KMS-11 (cell line): ENCODE measurements at regions not wholly inside any gene's neighbourhood (a gene's known extent, or its start where the extent isn't known, plus 50 kb on each side); places are given as distances from the start of the nearest gene placed in this dataset.

Source experiments
- H2AFZ ChIP-seq: fragments of 200-600 bp; sonication (generic); 2 replicates; pipeline ENCODE4 v1.6.1; 2016; ENCODE audit warnings: antibody characterized with exemption, mixed run types, low read depth
- H3K27ac ChIP-seq: fragments of 200-600 bp; sonication (generic); 2 replicates; pipeline ENCODE4 v1.6.1; 2016; ENCODE audit warnings: mild to moderate bottlenecking, mixed run types
- H3K27me3 ChIP-seq: fragments of 200-600 bp; sonication (generic); 2 replicates; pipeline ENCODE4 v1.6.1; 2017; ENCODE audit warnings: mild to moderate bottlenecking, low read depth, mixed run types, moderate library complexity; ENCODE audit not compliant: insufficient read depth
- H3K36me3 ChIP-seq: fragments of 200-600 bp; sonication (generic); 2 replicates; pipeline ENCODE4 v1.6.1; 2017; ENCODE audit warnings: mild to moderate bottlenecking, mixed run types; ENCODE audit not compliant: insufficient read depth
- H3K4me1 ChIP-seq: fragments of 200-600 bp; sonication (generic); 2 replicates; pipeline ENCODE4 v1.6.1; 2016; ENCODE audit warnings: mild to moderate bottlenecking, low read depth, mixed run types; ENCODE audit not compliant: poor library complexity, severe bottlenecking
- H3K4me2 ChIP-seq: fragments of 200-600 bp; sonication (generic); 2 replicates; pipeline ENCODE4 v1.7.0; 2016; ENCODE audit warnings: mild to moderate bottlenecking, mixed run types
- H3K4me3 ChIP-seq: fragments of 200-600 bp; sonication (generic); IDR thresholded peaks from 2 replicates; pipeline ENCODE4 v1.6.1; 2017; ENCODE audit warnings: low read depth, low read length, mixed read lengths; ENCODE audit not compliant: insufficient read depth
- H3K79me2 ChIP-seq: fragments of 200-600 bp; sonication (generic); 2 replicates; pipeline ENCODE4 v1.6.1; 2016; ENCODE audit warnings: low read depth, mixed run types; ENCODE audit not compliant: insufficient read depth
- H3K9ac ChIP-seq: fragments of 200-600 bp; sonication (generic); 2 replicates; pipeline ENCODE4 v1.6.1; 2016; ENCODE audit warnings: mild to moderate bottlenecking, mixed run types
- H4K20me1 ChIP-seq: fragments of 200-600 bp; sonication (generic); 2 replicates; pipeline ENCODE4 v1.6.1; 2016; ENCODE audit warnings: mild to moderate bottlenecking, mixed run types; ENCODE audit not compliant: insufficient read depth
- CTCF ChIP-seq: fragments of 200-600 bp; sonication (generic); conservative IDR thresholded peaks from 2 replicates; pipeline ENCODE4 v1.6.1; 2017; ENCODE audit warnings: low read depth, mild to moderate bottlenecking, antibody characterized with exemption, low read length, moderate library complexity, mixed read lengths

DNA sequence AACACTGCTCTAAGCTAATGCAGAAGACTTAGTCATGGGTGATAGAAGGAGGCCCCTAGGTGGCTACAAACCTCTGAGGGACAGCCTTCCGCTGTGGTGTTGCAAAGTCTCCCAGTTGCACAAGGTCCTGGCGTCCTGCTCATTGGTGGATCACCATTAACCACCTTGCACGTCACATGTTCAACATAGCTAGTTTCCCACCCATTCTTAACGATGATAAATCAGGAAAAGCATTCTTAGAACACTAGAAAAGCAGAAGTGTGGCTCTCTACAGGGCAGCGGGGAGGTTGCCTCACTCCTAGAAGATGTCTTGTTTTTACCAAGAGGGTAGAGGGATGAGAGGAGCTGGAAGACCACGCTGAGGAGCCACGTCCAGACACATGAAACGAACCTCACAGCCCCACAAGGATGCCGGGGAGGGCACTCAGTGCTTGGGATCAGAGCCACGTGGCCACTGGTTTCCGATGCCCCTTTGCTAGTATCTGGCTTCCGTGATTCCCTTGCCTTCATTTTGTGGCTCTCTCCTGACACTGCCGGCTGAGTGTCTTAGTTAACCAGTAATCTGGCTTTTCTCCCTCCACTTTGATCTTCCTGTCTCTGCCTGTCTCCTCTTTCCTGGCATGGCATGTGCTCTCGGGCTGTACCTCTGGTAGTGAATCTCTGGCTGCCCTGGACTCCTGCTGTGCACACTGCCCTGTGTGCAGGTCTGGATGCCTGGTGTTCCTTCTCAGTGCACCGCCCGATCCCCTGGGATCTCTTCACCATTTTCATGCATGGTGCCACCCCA lies 91.4 kb upstream of the NEDD9 start:
- Histone ChIP-seq H3K27ac (no peak overlapping the region), H3K27me3 (no peaks in the 10 kb centered on the region), H3K4me3 (no peak overlapping the region), H3K36me3 (no peaks in the 10 kb centered on the region), H3K9ac (no peak overlapping the region), H4K20me1 (no peaks in the 10 kb centered on the region), H3K79me2 (no peaks in the 10 kb centered on the region), H3K4me2 (no peak overlapping the region), H3K4me1 (no peaks in the 10 kb centered on the region), H2AFZ (no peak overlapping the region)
- TF ChIP-seq CTCF: no peak

DNA sequence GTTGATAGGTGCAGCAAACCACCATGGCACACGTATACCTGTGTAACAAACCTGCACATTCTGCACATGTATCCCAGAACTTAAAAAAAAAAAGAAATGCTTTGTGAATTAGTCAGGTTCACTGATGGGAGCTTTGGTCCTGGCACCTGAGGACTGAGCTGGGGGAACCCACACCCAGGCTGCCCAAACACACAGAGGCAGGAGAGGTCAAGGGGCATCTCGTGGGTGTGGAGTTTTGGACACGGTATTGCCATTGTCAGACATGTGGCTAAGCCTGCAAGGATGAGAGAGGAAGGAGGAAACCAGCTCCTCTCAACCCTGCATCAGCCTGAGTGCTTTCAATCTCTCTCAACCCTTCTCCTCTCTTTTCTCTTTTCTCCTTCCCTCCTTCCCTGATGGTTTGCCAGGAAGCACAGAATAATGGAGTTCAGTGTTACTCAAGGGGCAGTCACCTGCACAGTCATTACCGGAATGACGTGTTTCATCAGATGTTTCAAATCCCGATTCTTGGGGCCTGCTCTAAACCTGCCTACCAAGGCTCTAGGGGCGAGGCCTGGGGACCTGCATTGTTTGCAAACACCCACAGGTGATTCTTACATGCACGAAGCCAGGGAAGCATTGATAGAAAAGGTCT lies 89.9 kb upstream of the NEDD9 start:
- Histone ChIP-seq H3K4me3 (no peak overlapping the region), H3K4me2 (no peak overlapping the region), H3K27ac (no peak overlapping the region), H4K20me1 (no peaks in the 10 kb centered on the region), H2AFZ (no peak overlapping the region), H3K27me3 (no peaks in the 10 kb centered on the region), H3K9ac (no peak overlapping the region), H3K36me3 (no peaks in the 10 kb centered on the region), H3K4me1 (no peaks in the 10 kb centered on the region), H3K79me2 (no peaks in the 10 kb centered on the region)
- TF ChIP-seq CTCF: no peak

GRCh38 chr6:11320914-11321597 lies 88.6 kb upstream of the NEDD9 start:
- no peak for TF ChIP-seq CTCF
- Histone ChIP-seq H3K79me2 (no peaks in the 10 kb centered on the region), H3K27me3 (no peaks in the 10 kb centered on the region), H4K20me1 (no peaks in the 10 kb centered on the region), H3K4me1 (no peaks in the 10 kb centered on the region), H3K27ac (no peak overlapping the region), H3K36me3 (no peaks in the 10 kb centered on the region), H3K9ac (no peak overlapping the region), H3K4me2 (no peak overlapping the region), H3K4me3 (no peak overlapping the region), H2AFZ (no peak overlapping the region)

GRCh38 chr6:11318835-11319813 lies 86.7 kb upstream of the NEDD9 start:
- Histone ChIP-seq H4K20me1 (no peaks in the 10 kb centered on the region), H3K9ac (no peak overlapping the region), H3K36me3 (no peaks in the 10 kb centered on the region), H3K79me2 (no peaks in the 10 kb centered on the region), H3K4me2 (no peak overlapping the region), H3K4me1 (no peaks in the 10 kb centered on the region), H3K27ac (no peak overlapping the region), H2AFZ (no peak overlapping the region), H3K4me3 (no peak overlapping the region), H3K27me3 (no peaks in the 10 kb centered on the region)
- no peak for TF ChIP-seq CTCF
